AG09319 (cell line): ENCODE measurements at regions not wholly inside any gene's neighbourhood (a gene's known extent, or its start where the extent isn't known, plus 50 kb on each side); places are given as distances from the start of the nearest gene placed in this dataset.
"Not testable (repeated sequence)": the region's sequence is repeated elsewhere in the genome, so short reads cannot be mapped to it uniquely, and the experiment has no call there.

Experiments
- DNase-seq: peaks from one replicate; pipeline ENCODE4 v3.0.0-alpha.2; 2010; ENCODE audit warnings: low read depth; ENCODE audit errors: extremely low read depth
- CTCF ChIP-seq: IDR thresholded peaks from 2 replicates; pipeline ENCODE4 v1.5.1; 2011; ENCODE audit warnings: low read depth, mild to moderate bottlenecking, inconsistent platforms, low read length, moderate library complexity

- TF ChIP-seq CTCF = no peak
- no peak for DNase-seq
Measured at GRCh38 chr13:42373048-42373812, 101.3 kb downstream of the AKAP11 start.

- no peak for DNase-seq
- TF ChIP-seq CTCF = no peak
Measured at GRCh38 chr13:42375663-42376062, 103.7 kb downstream of the AKAP11 start.

GRCh38 chr13:42377640-42378382 is 105.9 kb downstream of the AKAP11 start:
- TF ChIP-seq CTCF = no peak
- no peak for DNase-seq

- TF ChIP-seq CTCF = no peak
- no peak for DNase-seq
Measured at GRCh38 chr13:42378383-42378780, 106.4 kb downstream of the AKAP11 start.

GRCh38 chr13:42379241-42379640 is 107.3 kb downstream of the AKAP11 start:
- TF ChIP-seq CTCF = no peak
- no peak for DNase-seq

GRCh38 chr13:42380420-42381164 is 108.6 kb downstream of the AKAP11 start:
- no peak for TF ChIP-seq CTCF
- DNase-seq = no peak

GRCh38 chr13:42381165-42381425 is 109.1 kb downstream of the AKAP11 start:
- no peak for DNase-seq
- no peak for TF ChIP-seq CTCF

- not testable (repeated sequence) for DNase-seq
Measured at GRCh38 chr13:42381426-42381825, 109.5 kb downstream of the AKAP11 start.
